ENCODE measurements at regions not wholly inside any gene's neighbourhood (a gene's known extent, or its start where the extent isn't known, plus 50 kb on each side); places are given as distances from the start of the nearest gene placed in this dataset.
A peak's percentile ranks its signal among the peaks of the same experiment; 100 is the strongest.

- DNase-seq, result no peak
- in situ Hi-C loops (cut with HindIII; ENCODE audit: low pct_ligation_motif_present, low pct_unique_long_range_greater_than_20kb, low sequenced_read_pairs), result no loop called here
Observed at GRCh38 chr12:125492354-125493270, 427.4 kb downstream of the AACS start.

GRCh38 chr12:125493704-125494308, 428.6 kb downstream of the AACS start:
- in situ Hi-C loops (cut with HindIII; ENCODE audit: low pct_ligation_motif_present, low pct_unique_long_range_greater_than_20kb, low sequenced_read_pairs), result no loop called here
- DNase-seq, result no peak

GRCh38 chr12:125503128-125503527, 437.9 kb downstream of the AACS start:
- in situ Hi-C loops (cut with HindIII; ENCODE audit: low pct_ligation_motif_present, low pct_unique_long_range_greater_than_20kb, low sequenced_read_pairs), result no loop called here
- DNase-seq, result no peak

GRCh38 chr12:125509195-125509594, 444.0 kb downstream of the AACS start:
- in situ Hi-C loops (cut with HindIII; ENCODE audit: low pct_ligation_motif_present, low pct_unique_long_range_greater_than_20kb, low sequenced_read_pairs), result no loop called here
- DNase-seq, result no peak

GRCh38 chr12:125512541-125513298, 447.5 kb downstream of the AACS start:
- DNase-seq, result no peak
- in situ Hi-C loops (cut with HindIII; ENCODE audit: low pct_ligation_motif_present, low pct_unique_long_range_greater_than_20kb, low sequenced_read_pairs), result no loop called here

GRCh38 chr12:125515887-125516286, 450.7 kb downstream of the AACS start:
- DNase-seq, result no peak
- in situ Hi-C loops (cut with HindIII; ENCODE audit: low pct_ligation_motif_present, low pct_unique_long_range_greater_than_20kb, low sequenced_read_pairs), result no loop called here

GRCh38 chr12:125518074-125518473, 452.8 kb downstream of the AACS start:
- in situ Hi-C loops (cut with HindIII; ENCODE audit: low pct_ligation_motif_present, low pct_unique_long_range_greater_than_20kb, low sequenced_read_pairs), result no loop called here
- no peak for DNase-seq

GRCh38 chr12:125519026-125519651, 453.9 kb downstream of the AACS start:
- no peak for DNase-seq
- in situ Hi-C loops (cut with HindIII; ENCODE audit: low pct_ligation_motif_present, low pct_unique_long_range_greater_than_20kb, low sequenced_read_pairs), result no loop called here

- in situ Hi-C loops (cut with HindIII; ENCODE audit: low pct_ligation_motif_present, low pct_unique_long_range_greater_than_20kb, low sequenced_read_pairs), result no loop called here
- DNase-seq, result no peak
Observed at GRCh38 chr12:125525879-125526278, 460.6 kb downstream of the AACS start.

GRCh38 chr12:125528281-125528680, 463.0 kb downstream of the AACS start:
- no peak for DNase-seq
- in situ Hi-C loops (cut with HindIII; ENCODE audit: low pct_ligation_motif_present, low pct_unique_long_range_greater_than_20kb, low sequenced_read_pairs), result no loop called here

GRCh38 chr12:125530201-125530600, 465.0 kb downstream of the AACS start:
- in situ Hi-C loops (cut with HindIII; ENCODE audit: low pct_ligation_motif_present, low pct_unique_long_range_greater_than_20kb, low sequenced_read_pairs), result no loop called here
- no peak for DNase-seq

GRCh38 chr12:125530876-125531275, 465.6 kb downstream of the AACS start:
- no peak for DNase-seq
- in situ Hi-C loops (cut with HindIII; ENCODE audit: low pct_ligation_motif_present, low pct_unique_long_range_greater_than_20kb, low sequenced_read_pairs), result no loop called here

GRCh38 chr12:125531574-125531973, 466.3 kb downstream of the AACS start:
- no peak for DNase-seq
- in situ Hi-C loops (cut with HindIII; ENCODE audit: low pct_ligation_motif_present, low pct_unique_long_range_greater_than_20kb, low sequenced_read_pairs), result no loop called here

- peak; percentile 11 for DNase-seq
- in situ Hi-C loops (cut with HindIII; ENCODE audit: low pct_ligation_motif_present, low pct_unique_long_range_greater_than_20kb, low sequenced_read_pairs), result no loop called here
Observed at GRCh38 chr12:125533434-125534029, 468.3 kb downstream of the AACS start.

- in situ Hi-C loops (cut with HindIII; ENCODE audit: low pct_ligation_motif_present, low pct_unique_long_range_greater_than_20kb, low sequenced_read_pairs), result no loop called here
Observed at GRCh38 chr12:125538401-125539199, 473.4 kb downstream of the AACS start.

GRCh38 chr12:125540580-125541204, 475.5 kb downstream of the AACS start:
- no peak for DNase-seq
- in situ Hi-C loops (cut with HindIII; ENCODE audit: low pct_ligation_motif_present, low pct_unique_long_range_greater_than_20kb, low sequenced_read_pairs), result no loop called here

More at GRCh38 chr12:125538401-125539199, 473.4 kb downstream of the AACS start:
- DNase-seq, result no peak

GRCh38 chr12:125544960-125545359, 479.7 kb downstream of the AACS start:
- DNase-seq, result no peak
- in situ Hi-C loops (cut with HindIII; ENCODE audit: low pct_ligation_motif_present, low pct_unique_long_range_greater_than_20kb, low sequenced_read_pairs), result no loop called here

Measured in ACHN (cell line).